HCT116 (cell line): ENCODE measurements at regions not wholly inside any gene's neighbourhood (a gene's known extent, or its start where the extent isn't known, plus 50 kb on each side); places are given as distances from the start of the nearest gene placed in this dataset.

ENCODE experiments used
- ATAC-seq: fragments of 200-7000 bp; cut with Tn5 transposase; 2 replicates; pipeline ENCODE4 v1.9.1; 2020; ENCODE audit warnings: mild to moderate bottlenecking, moderate library complexity
- BruUV-seq: library from RNA; stranded (reverse); fragments of 400-500 nt; replicated peaks from 2 replicates; lab custom pipeline; 2021; lab: Mats Ljungman, UMichigan
- CTCF ChIA-PET: fragments of 300-600 bp; sonication (Branson Sonifier 250); formaldehyde crosslinking; loops from one replicate; lab custom pipeline; 2021; ENCODE audit warnings: antibody characterized with exemption; lab: Charles Lee
- POLR2A ChIA-PET: fragments of 300-600, 350-600 bp; sonication (Branson Sonifier 250); formaldehyde crosslinking; loops from one replicate; lab custom pipeline; 2021; ENCODE audit warnings: antibody characterized with exemption; lab: Charles Lee
- RAD21 ChIA-PET, 2 experiments: fragments of 300-600 bp; sonication (Branson Sonifier 250); formaldehyde crosslinking; loops; one replicate each; lab custom pipeline; 2023; ENCODE audit warnings: low total read pairs in 2 of 2; ENCODE audit not compliant: uncharacterized antibody in 2 of 2, unreplicated experiment in 2 of 2, low non-redundant PET in 1 of 2; lab: Charles Lee
- DNase-seq: peaks from one replicate; pipeline ENCODE4 v3.0.0-alpha.2; 2010; ENCODE audit warnings: low read depth, low spot score
- H2AFZ ChIP-seq: fragments of 200-600 bp; shearing (Covaris generic), sonication (generic); 2 replicates; pipeline ENCODE4 v1.6.1; 2017; ENCODE audit warnings: low read depth, mixed run types, mixed read lengths, antibody characterized with exemption, low read length; ENCODE audit not compliant: poor library complexity, severe bottlenecking
- H3K27ac ChIP-seq: 2 replicates; pipeline ENCODE4 v1.5.1; 2012; ENCODE audit warnings: low read depth, low read length
- H3K27me3 ChIP-seq: fragments of 200-600 bp; sonication (generic); 2 replicates; pipeline ENCODE4 v1.6.1; 2016; ENCODE audit warnings: mixed run types, low read length, mixed read lengths; ENCODE audit not compliant: insufficient read depth
- H3K36me3 ChIP-seq, 2 experiments: fragments of 200-500 bp in 1 of 2; fragments of 200-600 bp in 1 of 2; sonication (Bioruptor generic) in 1 of 2; sonication (generic) in 1 of 2; 2 replicates each; pipeline versions ENCODE4 v1.5.1 to v1.6.1; 2014 to 2016; ENCODE audit warnings: low read length in 2 of 2, inconsistent platforms in 1 of 2, mixed read lengths in 1 of 2, mixed run types in 1 of 2; ENCODE audit not compliant: insufficient read depth in 2 of 2, control insufficient read depth in 1 of 2
- H3K4me1 ChIP-seq, 2 experiments: fragments of 200-600 bp in 1 of 2; sonication (generic) in 1 of 2; 2 replicates each; pipeline versions ENCODE4 v1.5.1 to v1.6.1; 2012 to 2017; ENCODE audit warnings: low read length in 2 of 2, inconsistent platforms in 1 of 2, mild to moderate bottlenecking in 1 of 2, mixed read lengths in 1 of 2, mixed run types in 1 of 2, moderate library complexity in 1 of 2; ENCODE audit not compliant: insufficient read depth in 2 of 2, control insufficient read depth in 1 of 2
- H3K4me2 ChIP-seq: fragments of 200-600 bp; sonication (generic); 2 replicates; pipeline ENCODE4 v1.6.1; 2017; ENCODE audit warnings: mixed run types, low read length, mixed read lengths
- H3K4me3 ChIP-seq, 2 experiments: fragments of 200-600 bp in 1 of 2; sonication (generic) in 1 of 2; replicated peaks in 1 of 2; 2 replicates each; pipeline ENCODE4 v1.5.1; 2011 to 2016; ENCODE audit warnings: low read length in 2 of 2, control low read depth in 1 of 2, low read depth in 1 of 2, mild to moderate bottlenecking in 1 of 2, mixed read lengths in 1 of 2, mixed run types in 1 of 2
- H3K79me2 ChIP-seq: fragments of 200-600 bp; sonication (generic); 2 replicates; pipeline ENCODE4 v1.6.1; 2017; ENCODE audit warnings: mild to moderate bottlenecking, mixed run types, low read length, moderate library complexity, mixed read lengths; ENCODE audit not compliant: insufficient read depth
- H3K9ac ChIP-seq: fragments of 200-600 bp; sonication (generic); 2 replicates; pipeline ENCODE4 v1.6.1; 2016; ENCODE audit warnings: low read length, mixed read lengths
- H3K9me2 ChIP-seq: fragments of 200-600 bp; sonication (generic), shearing (Covaris generic); 2 replicates; pipeline ENCODE4 v1.6.1; 2017; ENCODE audit warnings: mixed run types, mild to moderate bottlenecking, moderate library complexity; ENCODE audit not compliant: insufficient read depth
- H3K9me3 ChIP-seq, 2 experiments: fragments of 200-500 bp in 1 of 2; fragments of 200-600 bp in 1 of 2; sonication (Bioruptor generic) in 1 of 2; sonication (generic) in 1 of 2; 2 replicates each; pipeline ENCODE4 v1.6.1; 2014 to 2017; ENCODE audit warnings: low read length in 2 of 2, mixed read lengths in 2 of 2, inconsistent platforms in 1 of 2, low read depth in 1 of 2, mild to moderate bottlenecking in 1 of 2, mixed run types in 1 of 2, moderate library complexity in 1 of 2; ENCODE audit not compliant: control insufficient read depth in 1 of 2, insufficient read depth in 1 of 2
- H4K20me1 ChIP-seq: fragments of 200-600 bp; sonication (generic), shearing (Covaris generic); 2 replicates; pipeline ENCODE4 v1.6.1; 2017; ENCODE audit warnings: mixed run types, mild to moderate bottlenecking, moderate library complexity; ENCODE audit not compliant: insufficient read depth
- CEBPB ChIP-seq: IDR thresholded peaks from 2 replicates; pipeline ENCODE4 v1.6.1; 2012; ENCODE audit warnings: low read depth
- EZH2 ChIP-seq: fragments of 200-600 bp; sonication (generic); IDR thresholded peaks from 2 replicates; pipeline ENCODE4 v1.6.1; 2017; ENCODE audit warnings: antibody characterized with exemption, mixed run types
- EZH2phosphoT487 ChIP-seq: fragments of 200-600 bp; IDR thresholded peaks from 2 replicates; pipeline ENCODE4 v1.6.1; 2018; ENCODE audit warnings: antibody characterized with exemption, borderline replicate concordance
- FOSL1 ChIP-seq: IDR thresholded peaks from 2 replicates; pipeline ENCODE4 v1.6.1; 2012; ENCODE audit warnings: low read depth
- JUND ChIP-seq: IDR thresholded peaks from 2 replicates; pipeline ENCODE4 v1.6.1; 2012
- MAX ChIP-seq: IDR thresholded peaks from 2 replicates; pipeline ENCODE4 v1.6.1; 2012
- YY1 ChIP-seq: IDR thresholded peaks from 2 replicates; pipeline ENCODE4 v1.6.1; 2011; ENCODE audit warnings: low read length, low read depth, moderate library complexity, mild to moderate bottlenecking; ENCODE audit not compliant: insufficient replicate concordance; ENCODE audit errors: extremely low read depth
- intact Hi-C: fragments of 100-400 bp; cut with micrococcal nuclease; formaldehyde crosslinking; loops from 2 replicates; pipeline ENCODE4 v1.10.0; 2022

- ChIA-PET POLR2A (no interaction called here), CTCF (no interaction called here), RAD21 (no interaction called here)
- Histone ChIP-seq H3K9ac (no peak overlapping the region), H3K4me1 (peaks cover 20 to 22% of the 10 kb centered on the region in 2 experiments), H3K36me3 (no peaks in the 10 kb centered on the region), H2AFZ (peak overlapping the region; percentile 0), H3K27ac (no peak overlapping the region)
- intact Hi-C loops: no loop called here
- DNase-seq: peak; percentile 47
- TF ChIP-seq FOSL1 (peak; percentile 65), JUND (peak; percentile 73), MAX (0 out of 2 replicates have a peak, but pooled peaks have one; percentile 21), EZH2 (no peak)
- TF ChIP-seq, all 23 proteins: peak for 3
- Histone ChIP-seq H4K20me1 (no peaks in the 10 kb centered on the region), H3K9me2 (no peaks in the 10 kb centered on the region), H3K27me3 (no peaks in the 10 kb centered on the region), H3K4me2 (peak overlapping the region; percentile 45), H3K9me3 (peaks cover 0 to 3% of the 10 kb centered on the region in 2 experiments; a peak in 1 of 4 replicates), H3K79me2 (no peaks in the 10 kb centered on the region), H3K4me3 (no peak overlapping the region)
- no TSS peak for BruUV-seq
- peak; percentile 83 for ATAC-seq
Measured at GRCh38 chr7:3244241-3244814, 56.7 kb upstream of the SDK1 start.

GRCh38 chr7:3245077-3245476 lies 56.0 kb upstream of the SDK1 start:
- H3K27me3 ChIP-seq: no peaks in the 10 kb centered on the region
- no peaks in the 10 kb centered on the region for H3K9me2 ChIP-seq
- H3K9ac ChIP-seq: no peak overlapping the region
- TF ChIP-seq FOSL1 (no peak), EZH2phosphoT487 (no peak), YY1 (no peak), CEBPB (no peak)
- peaks cover 20 to 22% of the 10 kb centered on the region in 2 experiments for H3K4me1 ChIP-seq
- ChIA-PET RAD21 (no interaction called here), CTCF (no interaction called here), POLR2A (no interaction called here)
- intact Hi-C loops: no loop called here
- no peak overlapping the region for H2AFZ ChIP-seq
- H3K9me3 ChIP-seq: peaks cover 0 to 3% of the 10 kb centered on the region in 2 experiments; a peak in 1 of 4 replicates
- no peak overlapping the region for H3K4me3 ChIP-seq
- DNase-seq: no peak
- no peaks in the 10 kb centered on the region for H3K36me3 ChIP-seq
- H3K79me2 ChIP-seq: no peaks in the 10 kb centered on the region
- no TSS peak for BruUV-seq
- no peak for ATAC-seq
- no peak overlapping the region for H3K27ac ChIP-seq
- H4K20me1 ChIP-seq: no peaks in the 10 kb centered on the region
- H3K4me2 ChIP-seq: peak overlapping the region; percentile 45; the same call in 1 of the 2 replicates
